WI38 (cell line): ENCODE measurements at regions not wholly inside any gene's neighbourhood (a gene's known extent, or its start where the extent isn't known, plus 50 kb on each side); places are given as distances from the start of the nearest gene placed in this dataset.

Experiments
- H3K4me3 ChIP-seq: 2 replicates; pipeline ENCODE4 v1.5.1; 2011; ENCODE audit warnings: low read depth, mild to moderate bottlenecking, control low read depth, low read length
- CTCF ChIP-seq: IDR thresholded peaks from 2 replicates; pipeline ENCODE4 v1.5.1; 2012; ENCODE audit warnings: low read depth, mild to moderate bottlenecking, control low read depth, low read length

- H3K4me3 ChIP-seq: no peak overlapping the region
- no peak for TF ChIP-seq CTCF
Observed at GRCh38 chr13:89270736-89271135, 1599.6 kb downstream of the SLITRK5 start.

- TF ChIP-seq CTCF: no peak
- H3K4me3 ChIP-seq: no peak overlapping the region
Observed at GRCh38 chr13:89279374-89279773, 1608.2 kb downstream of the SLITRK5 start.

GRCh38 chr13:89281331-89281730 lies 1610.2 kb downstream of the SLITRK5 start:
- no peak for TF ChIP-seq CTCF
- H3K4me3 ChIP-seq: no peak overlapping the region

GRCh38 chr13:89282241-89282640 lies 1611.1 kb downstream of the SLITRK5 start:
- TF ChIP-seq CTCF: no peak
- no peak overlapping the region for H3K4me3 ChIP-seq

GRCh38 chr13:89287381-89287780 lies 1616.2 kb downstream of the SLITRK5 start:
- no peak overlapping the region for H3K4me3 ChIP-seq
- TF ChIP-seq CTCF: no peak

- TF ChIP-seq CTCF: no peak
- no peak overlapping the region for H3K4me3 ChIP-seq
Observed at GRCh38 chr13:89294115-89294867, 1623.1 kb downstream of the SLITRK5 start.

GRCh38 chr13:89307278-89307677 lies 1636.1 kb downstream of the SLITRK5 start:
- no peak for TF ChIP-seq CTCF
- H3K4me3 ChIP-seq: no peak overlapping the region
